GM19035 (cell line): ENCODE measurements at regions not wholly inside any gene's neighbourhood (a gene's known extent, or its start where the extent isn't known, plus 50 kb on each side); places are given as distances from the start of the nearest gene placed in this dataset.
"Not testable (repeated sequence)": the region's sequence is repeated elsewhere in the genome, so short reads cannot be mapped to it uniquely, and the experiment has no call there.

ENCODE experiments used
- ATAC-seq: cut with Tn5 transposase; IDR thresholded peaks from one replicate; pipeline ENCODE4 v1.9.1; 2021; ENCODE audit not compliant: unreplicated experiment

GRCh38 chr13:64756621-64757020, 2473.5 kb downstream of the PCDH9 start:
- ATAC-seq, result no peak

- ATAC-seq, result no peak
Measured at GRCh38 chr13:64755961-64756360, 2474.2 kb downstream of the PCDH9 start.

GRCh38 chr13:64753233-64754000, 2476.7 kb downstream of the PCDH9 start:
- no peak for ATAC-seq

- ATAC-seq, result no peak
Measured at GRCh38 chr13:64749301-64749700, 2480.8 kb downstream of the PCDH9 start.

- ATAC-seq, result no peak
Measured at GRCh38 chr13:64746845-64747244, 2483.3 kb downstream of the PCDH9 start.

DNA sequence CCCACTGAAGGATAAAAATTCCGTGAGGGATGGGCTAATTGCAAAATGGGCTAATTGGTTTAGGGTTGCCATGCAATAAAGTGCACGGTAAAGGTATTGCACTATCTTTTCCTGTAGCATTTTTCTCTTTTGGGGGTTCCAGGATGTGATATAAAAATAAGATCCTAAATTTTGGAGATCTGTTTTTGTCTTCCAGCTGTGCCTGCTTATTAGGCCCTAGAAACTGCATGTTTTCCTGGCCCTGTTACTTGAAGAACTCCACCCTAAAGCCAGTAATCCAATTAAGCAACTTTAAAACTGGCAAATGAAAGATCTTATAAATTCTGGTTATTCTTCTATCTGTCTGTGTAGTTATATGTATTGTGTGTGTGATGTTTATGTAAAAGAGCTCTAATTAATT, 2489.6 kb downstream of the PCDH9 start:
- ATAC-seq, result no peak

GRCh38 chr13:64725492-64725891, 2504.6 kb downstream of the PCDH9 start:
- ATAC-seq, result no peak

- ATAC-seq, result no peak
Measured at GRCh38 chr13:64723724-64724123, 2506.4 kb downstream of the PCDH9 start.

DNA sequence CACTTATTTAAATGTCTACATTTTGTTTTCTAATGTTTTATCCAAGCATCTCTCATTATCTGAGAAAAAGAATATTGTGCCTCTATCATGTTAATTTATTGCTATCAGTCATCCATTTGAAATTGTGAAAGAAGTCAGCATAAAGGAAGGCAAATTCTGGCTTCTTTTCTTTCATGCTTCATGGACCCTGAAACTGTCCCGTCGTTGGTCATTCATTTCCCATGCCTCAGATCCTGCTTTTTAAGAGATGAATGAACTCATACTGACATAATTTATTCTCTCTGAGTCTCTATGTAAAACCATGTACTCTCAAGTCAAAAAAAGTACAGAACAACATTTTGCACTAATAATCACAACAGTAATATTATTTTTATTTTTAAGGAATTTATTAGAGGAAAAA, 2512.0 kb downstream of the PCDH9 start:
- ATAC-seq, result no peak

DNA sequence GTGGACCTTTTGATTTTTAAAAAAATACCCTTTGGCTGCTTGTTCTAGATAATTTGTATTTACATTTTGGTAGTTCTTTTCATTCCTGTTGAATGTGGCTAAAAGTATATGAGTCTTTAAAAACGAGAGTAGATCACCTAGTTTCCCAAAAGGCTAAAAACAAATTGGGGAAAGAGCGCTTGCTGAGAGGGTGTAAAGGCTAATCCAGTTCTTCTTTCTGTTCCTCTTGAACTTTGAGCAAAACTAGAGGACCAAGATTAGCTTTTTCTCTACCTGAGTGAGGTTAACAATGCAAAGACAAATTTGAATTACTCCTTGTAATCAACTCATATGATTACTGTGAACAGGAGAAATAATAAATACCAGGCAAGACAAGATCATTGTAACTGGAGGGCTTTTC, 2513.2 kb downstream of the PCDH9 start:
- no peak for ATAC-seq

DNA sequence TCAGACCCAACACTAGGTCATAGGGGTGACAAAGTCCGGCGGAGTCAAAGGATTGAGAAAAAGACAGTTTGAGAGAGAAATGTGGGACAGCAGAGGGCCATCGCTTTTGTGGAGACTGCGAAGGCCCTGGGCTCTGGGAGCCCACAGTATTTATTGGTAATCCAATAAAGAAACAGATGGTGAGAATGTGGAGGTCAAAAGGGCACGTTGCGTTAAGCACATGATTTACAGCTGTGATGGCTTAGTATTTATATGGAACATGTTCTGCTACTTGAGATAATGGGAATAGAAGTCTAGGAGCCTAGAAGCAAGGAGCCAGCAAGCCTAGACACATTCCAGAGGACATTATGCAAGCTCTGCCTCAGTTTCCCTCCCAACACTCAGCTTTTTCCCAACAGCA, 2521.1 kb downstream of the PCDH9 start:
- no peak for ATAC-seq

- no peak for ATAC-seq
Measured at GRCh38 chr13:64704121-64704649, 2526.0 kb downstream of the PCDH9 start.

DNA sequence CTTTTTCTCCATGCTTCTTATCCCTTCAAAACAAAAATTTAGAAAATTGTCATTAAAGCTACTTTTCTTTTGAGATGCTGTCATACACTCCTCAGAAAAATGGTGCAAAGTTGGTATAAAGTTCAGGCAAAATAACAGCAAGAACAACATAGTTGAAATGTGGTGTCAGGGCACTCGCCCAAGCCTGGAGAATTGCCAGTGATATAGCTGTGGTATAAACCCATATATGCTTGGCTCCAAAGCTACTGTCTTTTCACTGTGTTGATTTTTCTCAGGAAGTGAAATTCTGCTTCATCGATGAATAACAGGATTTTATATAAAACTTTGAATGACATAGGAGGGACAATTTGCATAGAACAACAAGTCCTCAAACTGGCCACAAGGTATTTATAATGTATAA, 2532.9 kb downstream of the PCDH9 start:
- ATAC-seq, result no peak

- ATAC-seq, result no peak
Measured at GRCh38 chr13:64688893-64689677, 2541.1 kb downstream of the PCDH9 start.

DNA sequence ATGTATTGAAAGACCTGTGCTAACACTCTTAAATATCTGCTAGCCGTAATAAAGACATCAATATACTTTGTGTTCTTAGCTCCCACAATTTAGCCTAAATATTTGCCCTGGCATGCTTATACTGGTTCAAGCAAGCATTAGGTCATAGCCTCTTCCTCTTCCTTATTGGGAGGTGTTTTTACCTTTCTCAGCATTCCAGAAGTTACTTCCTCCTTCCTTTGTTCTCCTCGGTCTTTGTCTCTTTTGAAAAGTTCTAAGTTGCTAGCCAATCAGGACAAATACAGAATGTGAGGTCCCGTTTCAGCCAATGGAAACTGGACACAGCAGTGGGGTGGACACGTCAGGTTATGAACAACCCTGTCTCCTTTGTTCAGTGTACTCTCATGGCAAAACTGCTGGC, 2543.6 kb downstream of the PCDH9 start:
- not testable (repeated sequence) for ATAC-seq

GRCh38 chr13:64684685-64685431, 2545.3 kb downstream of the PCDH9 start:
- ATAC-seq, result no peak

- no peak for ATAC-seq
Measured at GRCh38 chr13:64684108-64684507, 2546.0 kb downstream of the PCDH9 start.

DNA sequence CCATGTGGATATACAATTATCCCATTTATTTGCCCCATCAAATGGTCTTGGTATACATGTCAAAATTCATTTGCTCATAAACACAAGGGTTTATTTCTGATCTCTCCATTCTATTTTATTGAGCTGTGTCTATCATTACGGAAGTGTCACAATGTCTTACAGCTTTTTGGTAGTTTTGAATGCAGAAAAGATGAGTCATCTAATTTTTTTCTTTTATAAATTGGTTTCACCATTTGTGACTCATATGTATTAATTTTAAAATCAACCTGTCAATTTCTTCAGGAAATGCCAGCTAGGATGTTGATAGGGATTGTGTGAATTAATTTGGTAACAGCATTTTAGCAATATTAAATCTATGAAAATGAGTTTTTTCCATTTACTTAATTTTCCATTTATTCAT, 2549.4 kb downstream of the PCDH9 start:
- ATAC-seq, result no peak

- ATAC-seq, result no peak
Measured at GRCh38 chr13:64675255-64675892, 2554.8 kb downstream of the PCDH9 start.

- ATAC-seq, result no peak
Measured at GRCh38 chr13:64674126-64674525, 2556.0 kb downstream of the PCDH9 start.

- no peak for ATAC-seq
Measured at GRCh38 chr13:64672751-64673150, 2557.4 kb downstream of the PCDH9 start.
